GM21526 (cell line): ENCODE measurements at regions not wholly inside any gene's neighbourhood (a gene's known extent, or its start where the extent isn't known, plus 50 kb on each side); places are given as distances from the start of the nearest gene placed in this dataset.

ENCODE experiments used
- ATAC-seq: cut with Tn5 transposase; IDR thresholded peaks from one replicate; pipeline ENCODE4 v1.9.1; 2021; ENCODE audit warnings: moderate library complexity; ENCODE audit not compliant: unreplicated experiment, low FRiP score

DNA sequence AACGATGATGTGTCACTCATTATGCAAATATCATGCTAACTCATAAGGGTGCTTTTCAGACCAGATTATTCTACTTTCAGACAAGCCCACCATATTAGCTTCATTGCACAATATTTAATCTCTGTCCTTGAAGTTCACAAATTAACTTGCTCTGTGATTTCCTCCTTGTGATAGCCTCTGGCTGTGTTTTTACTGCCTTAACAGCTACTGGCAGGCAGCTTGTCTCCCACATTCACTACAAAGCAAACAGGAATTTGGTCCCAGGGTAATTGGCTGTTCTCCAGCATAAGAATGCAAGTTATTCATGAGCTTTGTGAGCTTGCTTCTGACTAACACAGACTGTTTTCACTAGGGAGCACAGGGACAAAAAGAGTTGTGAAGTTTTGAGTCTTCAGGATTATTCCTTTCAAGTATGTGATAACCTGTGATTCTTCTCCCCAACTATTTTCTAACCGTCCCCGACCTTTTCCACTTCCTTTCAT, 87.9 kb upstream of the HMCN1 start:
- no peak for ATAC-seq

DNA sequence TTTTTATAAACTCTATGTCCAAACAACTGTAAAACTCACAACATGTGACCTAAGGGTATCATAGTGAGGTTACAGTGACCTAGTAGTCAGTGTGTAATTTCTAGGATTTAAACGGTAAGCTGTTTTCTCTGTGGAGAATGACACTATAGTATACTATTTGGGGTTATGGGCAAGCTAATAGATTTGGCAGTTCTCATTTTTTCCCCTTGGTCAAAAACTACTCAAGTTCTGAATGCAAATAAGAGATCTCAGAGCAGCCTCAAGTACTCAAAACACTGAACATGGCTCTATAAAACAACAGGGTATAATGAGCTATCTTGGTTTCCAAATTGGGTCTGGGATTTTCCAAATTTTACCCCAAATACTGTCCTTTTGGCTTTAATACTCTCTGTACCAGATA, 88.5 kb upstream of the HMCN1 start:
- no peak for ATAC-seq

DNA sequence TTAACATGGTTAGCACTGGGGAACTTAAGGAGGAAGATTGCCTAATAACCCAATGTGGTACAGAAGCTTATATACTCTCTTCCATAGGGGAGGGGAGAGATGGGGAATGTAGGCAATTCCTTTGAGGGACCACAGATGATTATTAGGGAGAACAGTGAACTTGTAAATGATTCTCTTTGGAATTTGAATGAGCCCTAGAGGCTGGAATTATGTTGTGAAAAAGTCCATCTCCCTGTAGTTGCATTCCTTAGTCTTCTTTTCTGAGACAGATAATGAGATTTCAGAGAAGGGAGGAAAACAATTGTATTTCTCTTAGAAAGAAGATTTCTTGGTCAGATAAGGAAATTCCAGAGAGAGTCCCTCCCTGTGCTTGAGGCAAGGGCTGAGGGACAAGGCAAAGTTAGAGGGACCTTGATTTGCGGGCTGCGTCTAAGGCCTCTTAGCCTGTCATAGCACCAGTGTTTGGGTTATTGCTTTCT, 89.0 kb upstream of the HMCN1 start:
- ATAC-seq, result no peak

DNA sequence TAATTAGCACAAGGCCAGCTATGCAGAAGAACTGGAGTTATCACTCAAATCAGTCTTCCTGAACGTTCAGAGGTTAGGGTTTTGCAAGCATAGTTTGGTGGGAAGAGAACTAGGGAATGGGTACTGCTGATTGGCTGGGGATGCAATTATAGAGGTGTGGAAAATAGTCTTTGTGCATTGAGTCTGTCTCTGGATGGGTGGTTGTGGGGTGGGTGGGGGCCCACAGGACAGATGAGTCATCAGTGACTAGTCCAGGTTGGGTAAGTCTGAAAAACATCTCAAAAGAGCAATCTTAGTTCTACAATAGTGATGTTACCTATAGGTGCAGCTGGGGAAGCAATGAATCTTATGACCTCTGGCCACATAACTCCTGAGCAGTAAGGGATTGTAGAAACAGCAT, 89.7 kb upstream of the HMCN1 start:
- no peak for ATAC-seq

DNA sequence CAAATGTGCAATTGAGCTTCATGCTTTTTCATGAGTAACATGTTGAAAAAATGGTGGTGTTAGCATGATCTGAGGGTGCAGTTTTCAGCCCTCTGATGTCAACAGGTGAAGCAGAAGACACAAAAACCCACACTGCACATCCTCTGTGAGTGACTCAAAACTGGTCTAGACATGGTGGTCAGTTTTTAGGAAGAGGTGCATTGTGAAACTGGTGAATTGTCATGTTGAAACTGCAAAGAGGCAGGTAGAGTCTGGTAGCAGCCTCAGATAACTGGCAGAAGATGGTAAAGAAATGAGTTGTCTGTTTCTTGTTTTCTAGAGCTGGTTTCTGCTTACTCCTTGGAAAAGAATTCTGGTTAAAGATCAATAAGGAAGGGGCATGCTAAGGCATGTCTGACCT, 97.3 kb upstream of the HMCN1 start:
- ATAC-seq, result peak; percentile 100

DNA sequence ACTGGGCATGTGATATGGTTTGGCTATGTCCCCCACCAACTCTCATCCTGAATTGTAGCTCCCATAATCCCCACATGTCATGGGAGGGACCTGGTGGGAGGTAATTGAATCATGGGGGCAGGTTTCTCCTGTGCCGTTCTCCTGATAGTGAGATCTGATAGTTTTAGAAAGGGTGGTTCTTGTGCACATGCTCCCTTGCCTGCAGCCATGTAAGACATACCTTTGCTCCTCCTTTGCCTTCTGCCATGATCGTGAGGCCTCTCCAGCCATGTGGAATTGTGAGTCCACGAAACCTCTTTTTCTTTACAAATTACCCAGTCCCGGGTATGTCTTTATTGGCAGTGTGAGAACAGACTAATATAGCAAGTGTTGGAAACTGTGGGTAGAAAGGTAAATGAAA, 99.5 kb upstream of the HMCN1 start:
- ATAC-seq, result no peak

DNA sequence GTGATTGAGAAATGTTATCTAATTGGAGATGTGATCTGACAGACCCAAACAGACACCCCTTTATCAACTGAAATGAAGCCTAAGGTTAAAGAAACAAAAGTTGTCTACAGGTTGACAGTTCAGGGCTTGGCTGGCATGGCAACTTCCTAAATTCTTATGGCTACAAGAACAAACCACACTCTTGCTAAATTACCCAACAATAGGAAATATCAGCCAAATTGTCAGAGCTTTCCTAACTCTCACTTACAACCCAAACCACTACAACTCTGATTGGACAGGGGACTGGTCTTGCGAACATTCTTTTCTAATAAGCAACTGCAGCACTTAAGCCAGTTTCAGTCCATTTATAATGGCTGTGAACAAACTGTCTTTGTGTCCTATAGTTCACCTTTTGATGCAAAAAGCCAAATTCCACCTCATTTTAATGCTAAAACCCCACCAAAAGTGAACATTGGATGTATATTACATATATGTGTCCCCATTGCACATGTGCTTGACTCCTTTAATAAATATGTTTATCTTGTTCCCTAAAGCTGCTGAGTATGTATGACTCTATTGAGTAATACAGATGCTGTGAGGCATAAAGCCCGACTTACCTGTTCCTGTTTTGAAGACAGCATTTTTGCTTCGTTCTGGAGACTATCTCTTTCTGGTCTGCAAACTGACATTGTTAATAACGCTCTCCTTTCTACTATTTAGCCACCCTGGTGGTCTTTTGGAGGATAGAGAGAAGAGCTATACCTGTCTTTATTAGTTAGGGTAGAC, 101.3 kb upstream of the HMCN1 start:
- no peak for ATAC-seq

DNA sequence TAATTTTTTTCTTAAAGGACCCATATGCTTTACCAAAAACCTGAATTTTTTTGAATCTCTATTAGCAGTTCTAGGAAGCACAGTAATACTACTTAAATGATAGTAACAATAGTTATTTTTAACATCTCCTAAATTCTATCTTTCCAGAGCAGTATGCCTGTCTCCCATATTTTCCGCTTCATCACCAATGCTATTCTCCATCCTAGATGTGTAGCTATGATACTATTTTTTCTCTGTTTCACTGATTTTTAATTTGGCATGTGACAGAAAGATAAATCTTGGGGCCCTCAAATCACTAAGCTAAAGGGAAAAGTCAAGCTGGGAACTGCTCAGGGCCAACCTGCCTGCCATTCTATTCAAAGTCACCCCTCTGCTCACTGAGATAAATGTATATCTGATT, 102.3 kb upstream of the HMCN1 start:
- no peak for ATAC-seq

DNA sequence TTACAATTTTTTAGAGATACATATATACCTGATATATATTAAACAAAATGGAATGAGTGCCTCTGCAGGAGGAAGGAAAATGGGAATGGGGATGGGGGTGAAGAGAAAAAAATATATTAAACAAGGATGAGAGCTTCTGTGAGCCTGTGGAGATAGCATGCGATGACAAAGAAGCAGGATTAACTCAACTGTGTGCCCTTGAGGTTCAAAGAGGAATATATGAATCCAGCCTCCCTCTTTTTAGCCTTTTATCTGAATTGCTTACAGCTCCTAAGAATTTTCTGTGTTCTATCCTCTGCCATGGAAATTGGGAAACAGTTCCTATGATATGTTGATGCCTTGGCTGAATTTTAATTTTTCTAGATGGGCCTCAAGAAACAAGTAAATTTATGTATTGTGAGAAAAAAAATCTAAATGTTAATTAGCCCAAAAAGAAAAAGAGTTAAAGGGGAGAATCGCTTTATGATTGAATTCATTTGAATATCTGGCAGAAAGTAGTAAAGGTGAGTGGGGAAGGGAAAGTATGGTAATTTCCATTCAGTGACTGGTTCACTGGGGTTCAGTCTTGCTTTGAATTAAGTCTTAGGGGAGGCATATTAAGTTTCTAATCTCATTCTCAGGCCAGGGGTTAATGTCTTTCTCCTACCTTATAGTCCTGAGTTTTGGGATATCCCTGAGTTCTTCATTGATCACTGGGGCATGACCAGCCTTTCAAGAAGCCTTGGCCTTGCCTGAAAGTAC, 106.3 kb upstream of the HMCN1 start:
- no peak for ATAC-seq

DNA sequence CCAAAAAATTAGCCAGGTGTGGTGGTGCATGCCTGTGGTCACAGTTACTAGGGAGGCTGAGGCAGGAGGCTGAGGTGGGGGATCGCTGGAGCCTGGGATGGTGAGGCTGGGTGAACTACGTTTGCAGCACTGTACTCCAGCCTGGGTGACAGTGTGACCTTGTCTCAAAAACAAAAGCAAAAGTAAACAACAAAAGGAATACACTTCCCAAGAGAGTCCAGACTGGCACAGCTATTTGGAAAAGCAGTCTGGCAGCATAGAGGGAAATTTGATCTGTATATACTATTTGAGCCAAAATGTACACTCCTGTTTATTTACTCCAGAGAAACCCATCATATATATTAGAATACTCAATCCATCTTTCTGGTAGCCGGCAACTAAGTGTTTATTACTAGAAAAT, 107.0 kb upstream of the HMCN1 start:
- ATAC-seq, result no peak

DNA sequence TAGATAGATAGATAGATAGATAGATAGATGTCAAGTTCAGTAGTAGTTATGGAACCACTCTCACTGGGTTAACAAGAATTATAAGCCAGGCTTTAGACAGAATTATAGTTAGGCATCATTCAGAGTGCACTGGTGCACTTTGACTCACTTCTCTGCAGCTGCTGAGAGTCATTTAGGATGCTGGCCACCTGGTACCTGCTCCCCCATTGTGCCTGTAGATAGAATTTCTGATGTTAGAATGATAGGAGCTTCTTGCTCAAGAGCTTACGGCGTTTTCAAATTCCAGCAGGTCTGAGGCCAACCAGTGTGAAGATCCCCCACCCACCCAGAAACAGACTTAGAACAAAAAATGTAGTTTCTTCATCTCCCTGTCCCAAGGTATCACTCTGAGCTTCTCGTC, 107.8 kb upstream of the HMCN1 start:
- no peak for ATAC-seq

DNA sequence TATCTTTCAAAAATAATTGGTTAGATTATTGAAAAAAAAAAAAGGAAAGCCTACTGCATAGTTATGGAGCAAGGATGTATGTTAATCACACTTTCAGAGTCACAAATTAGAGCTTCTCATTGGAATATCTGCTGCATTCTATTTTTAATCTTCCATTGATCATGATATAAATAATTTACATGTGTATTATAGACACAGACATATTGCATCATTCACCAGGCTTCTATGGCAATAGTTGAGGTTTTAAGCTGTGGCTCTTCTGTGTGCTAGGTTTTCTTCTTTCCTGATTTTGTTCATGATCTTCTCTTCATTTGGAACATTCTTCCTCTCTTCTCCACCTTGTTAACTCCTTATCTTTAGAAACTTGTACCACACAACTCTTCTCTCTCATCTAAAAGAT, 123.2 kb upstream of the HMCN1 start:
- ATAC-seq, result no peak

DNA sequence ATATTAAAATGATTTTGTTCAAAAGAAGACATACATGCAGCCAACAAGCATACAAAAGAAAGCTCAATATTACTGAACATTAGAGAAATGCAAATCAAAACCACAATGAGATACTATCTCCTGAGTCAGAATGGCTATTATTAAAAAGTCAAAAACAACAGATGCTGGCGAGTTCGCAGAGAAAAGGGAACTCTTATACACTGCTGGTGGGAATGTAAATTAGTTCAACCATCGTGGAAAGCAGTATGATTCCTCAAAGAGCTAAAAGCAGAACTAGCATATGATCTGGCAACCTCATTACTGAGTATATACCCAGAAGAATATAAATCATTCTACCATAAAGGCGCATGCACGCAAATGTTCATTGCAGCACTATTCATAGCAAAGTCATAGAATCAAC, 126.0 kb upstream of the HMCN1 start:
- ATAC-seq, result peak; percentile 50

DNA sequence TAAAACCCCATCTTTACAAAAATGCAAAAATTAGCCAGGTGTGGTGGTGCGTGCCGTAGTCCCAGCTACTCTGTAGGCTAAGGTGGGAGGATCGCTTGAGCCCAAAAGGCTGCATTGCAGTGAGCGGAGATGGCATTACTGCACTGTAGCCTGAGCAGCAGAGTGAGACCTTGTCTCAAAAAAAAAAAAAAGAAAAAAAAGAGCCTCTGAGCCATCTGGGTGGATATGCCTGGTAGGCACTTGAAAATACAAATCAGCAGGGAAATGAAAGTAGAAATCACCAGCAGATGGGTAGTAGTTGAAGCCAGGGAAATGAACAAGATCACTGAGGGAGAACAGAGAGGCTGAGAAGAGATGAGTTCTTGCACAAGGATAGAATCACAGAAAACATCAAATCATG, 131.0 kb upstream of the HMCN1 start:
- peak; percentile 56 for ATAC-seq

DNA sequence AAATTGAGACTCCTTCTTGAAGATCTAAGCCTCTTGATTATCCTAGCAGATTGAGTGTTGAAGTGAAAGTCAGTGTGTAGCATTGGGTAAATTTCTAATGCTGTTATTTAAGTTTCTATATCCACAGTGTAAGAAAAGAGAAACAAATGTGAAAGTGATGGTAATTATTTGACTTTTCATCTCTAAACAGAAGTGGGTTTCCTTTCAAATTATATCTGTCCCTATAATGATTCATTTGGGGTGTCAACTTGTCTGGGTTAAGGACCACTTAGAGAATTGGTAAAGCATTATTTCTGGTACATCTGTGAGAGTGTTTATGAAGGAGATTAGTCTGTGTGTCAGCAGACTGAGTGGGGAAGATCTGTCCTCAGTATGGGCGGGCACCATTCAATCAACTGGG, 133.0 kb upstream of the HMCN1 start:
- ATAC-seq, result peak; percentile 44

DNA sequence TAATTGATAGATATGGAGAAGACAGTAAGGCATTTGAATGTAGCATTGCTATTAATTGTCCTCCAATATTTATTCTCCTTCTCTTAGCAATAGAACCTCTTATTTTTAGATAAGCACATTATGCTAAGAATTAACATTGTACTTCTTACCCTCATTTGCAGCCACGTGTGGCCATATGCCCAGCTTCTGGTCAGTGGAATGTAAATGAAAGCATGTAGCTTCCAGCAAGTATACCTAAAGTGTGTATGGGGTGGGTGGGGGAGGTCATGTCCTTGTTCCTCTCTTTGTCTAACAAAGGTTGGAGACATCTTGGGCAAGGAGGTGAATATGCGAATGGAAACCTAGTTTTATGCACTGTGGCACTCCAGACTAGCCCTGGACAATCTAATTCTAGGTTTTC, 133.6 kb upstream of the HMCN1 start:
- no peak for ATAC-seq

DNA sequence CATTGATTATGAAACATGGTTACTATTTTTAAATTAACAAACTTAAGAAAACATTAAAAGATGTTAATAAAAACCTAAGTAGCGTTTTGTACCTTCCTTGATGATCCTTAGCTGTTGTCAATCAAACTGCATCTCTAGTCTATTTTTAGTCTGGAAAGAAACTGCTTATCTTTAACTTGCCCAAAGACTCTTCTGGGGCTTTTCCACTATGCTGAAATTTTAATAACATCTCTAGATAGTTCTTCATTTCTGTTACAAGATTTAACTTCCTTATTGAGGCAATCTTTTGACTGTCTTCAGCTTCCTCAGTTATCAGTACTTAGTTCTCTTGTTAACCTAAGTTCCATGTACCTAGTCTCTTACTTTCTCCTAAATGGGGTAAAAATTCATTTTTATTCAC, 135.9 kb upstream of the HMCN1 start:
- no peak for ATAC-seq

DNA sequence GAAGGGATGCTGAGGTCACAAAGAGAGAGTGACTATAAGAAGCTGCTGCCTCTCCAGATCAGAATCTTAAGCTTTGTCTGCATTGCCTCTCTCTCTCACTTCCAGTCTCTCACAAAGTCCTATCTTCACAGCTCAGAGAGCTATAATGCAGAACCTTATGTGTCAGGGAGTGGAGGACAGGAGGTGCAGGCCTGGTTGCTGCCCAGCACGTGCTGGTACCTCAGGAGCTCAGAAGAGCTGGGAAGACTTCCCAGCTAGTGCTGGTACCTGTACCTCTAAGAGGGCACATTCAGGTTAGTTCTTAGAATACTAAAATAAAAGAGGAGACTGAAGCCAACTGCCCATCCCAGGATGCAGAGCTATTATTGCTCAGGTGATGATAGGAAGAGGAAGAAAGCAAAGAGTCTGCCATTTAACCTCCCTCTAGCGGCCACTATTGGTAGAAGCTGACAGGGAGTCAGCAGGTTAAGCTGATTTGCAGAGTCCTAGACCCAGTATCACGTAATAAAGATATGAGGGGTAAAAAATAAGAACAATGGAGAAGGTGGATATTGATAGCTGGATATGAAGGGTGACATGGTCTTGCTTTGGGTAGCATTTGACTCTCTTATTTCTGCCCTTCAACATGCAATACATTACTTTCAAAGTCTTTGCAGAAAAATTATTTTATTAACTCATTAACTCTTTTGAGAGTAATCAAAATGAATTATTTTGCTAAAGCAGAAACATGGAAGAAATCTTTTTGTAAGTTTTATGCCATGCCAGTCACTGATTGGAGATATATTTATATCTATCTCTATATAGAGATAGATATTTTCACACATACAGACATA, 138.1 kb upstream of the HMCN1 start:
- peak; percentile 91 for ATAC-seq

DNA sequence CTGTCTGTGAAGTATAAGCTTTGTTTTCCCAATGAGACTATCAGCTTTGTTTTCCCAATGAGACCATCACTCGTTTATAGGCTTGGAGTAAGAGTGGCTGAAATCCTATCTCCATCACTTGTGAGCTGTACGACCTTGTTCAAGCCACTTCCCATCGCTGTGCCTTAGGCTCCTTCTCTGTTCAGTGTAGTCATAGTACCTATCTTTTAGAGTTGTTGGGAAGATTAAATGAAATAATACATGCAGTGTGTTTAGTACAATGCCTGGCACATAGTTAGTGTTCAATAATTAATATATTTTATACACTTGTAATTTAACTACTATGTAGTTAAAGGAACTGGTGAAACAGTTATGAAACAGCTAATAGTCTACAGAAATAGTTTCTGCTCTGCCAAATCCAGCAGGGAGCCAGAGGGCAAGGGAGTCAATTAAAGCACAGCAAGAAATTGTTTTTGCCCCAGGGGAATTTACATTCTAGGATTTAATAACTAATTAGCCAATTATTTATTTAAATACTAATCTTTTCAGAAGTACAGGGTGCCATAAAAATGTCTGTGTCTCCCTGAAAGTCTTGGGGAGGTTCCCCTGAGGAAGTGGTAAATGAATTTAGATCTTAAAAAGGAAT, 139.3 kb upstream of the HMCN1 start:
- no peak for ATAC-seq

DNA sequence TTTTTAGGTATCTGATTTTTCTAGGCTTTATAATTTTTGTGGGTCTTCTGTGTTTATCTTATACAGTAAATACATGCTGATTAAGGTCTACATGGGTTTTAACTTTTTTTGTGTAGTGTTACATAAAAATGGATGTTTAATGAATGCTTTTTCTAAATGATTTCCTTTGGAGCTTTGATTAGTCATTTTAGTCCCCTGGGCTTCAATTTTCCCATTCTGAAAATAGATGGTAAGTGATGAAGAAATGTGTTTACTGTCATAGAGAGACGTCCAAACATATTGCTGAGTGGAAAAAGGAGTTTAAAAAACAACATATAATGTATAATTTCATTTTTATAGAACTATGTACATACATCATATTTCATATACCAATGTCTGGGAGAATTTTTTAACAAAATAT, 140.9 kb upstream of the HMCN1 start:
- no peak for ATAC-seq

DNA sequence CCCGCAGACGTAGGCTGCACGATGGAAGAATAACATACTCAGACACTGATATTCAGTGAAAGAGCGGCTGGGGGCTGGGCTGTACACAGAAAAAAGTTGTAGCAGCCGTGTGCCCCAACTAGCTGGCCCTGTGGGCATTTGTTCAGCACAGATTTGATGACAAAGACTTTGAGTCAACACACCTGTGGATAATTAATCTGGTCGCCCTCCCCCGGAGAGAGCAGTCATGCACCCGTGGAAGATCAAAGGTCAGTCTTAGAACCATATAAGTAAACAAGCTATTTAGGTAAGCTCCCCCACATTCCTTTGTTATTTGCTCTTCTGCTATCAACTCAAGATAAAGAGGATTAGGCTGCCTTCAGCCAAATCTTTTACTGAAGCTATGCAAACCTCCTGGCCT, 148.4 kb upstream of the HMCN1 start:
- no peak for ATAC-seq
